ENCODE measurements at regions not wholly inside any gene's neighbourhood (a gene's known extent, or its start where the extent isn't known, plus 50 kb on each side); places are given as distances from the start of the nearest gene placed in this dataset.

DNA sequence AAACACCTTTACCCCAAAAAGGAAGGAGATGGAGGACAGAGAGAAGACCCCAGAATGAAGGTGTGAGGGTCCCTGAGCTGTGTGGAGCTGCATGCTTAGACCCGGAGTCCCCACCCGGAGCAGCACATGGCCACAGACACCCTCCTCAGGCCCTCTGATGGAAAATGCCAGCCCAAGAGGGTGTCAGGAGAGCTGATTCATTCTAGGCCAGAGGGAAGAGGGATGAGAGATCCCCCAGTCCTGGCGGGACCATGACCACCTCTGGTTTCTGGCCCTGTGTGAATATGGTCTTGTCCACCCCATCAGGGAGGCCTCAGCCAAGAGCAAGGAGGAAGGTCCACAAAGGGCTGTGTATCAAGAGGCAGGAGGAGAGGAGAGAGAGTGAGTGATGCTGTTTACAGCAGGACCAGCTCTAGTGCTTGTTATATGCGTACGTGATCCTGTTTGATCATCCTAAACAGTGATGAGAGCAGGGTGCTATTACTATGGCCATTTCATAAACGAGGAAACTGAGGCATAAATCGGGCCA lies 186.6 kb upstream of the HAAO start:
- no peak overlapping the region for H3K23ac ChIP-seq (ENCODE audit: low read depth, low read length, poor library complexity)
- no CpG with 5 or more reads among the region's 7 CpGs for WGBS, 2 donors (ENCODE audit: extremely low coverage in 2 of 2, insufficient read length in 2 of 2, insufficient replicate concordance in 1 of 2)
- no peaks in the 10 kb centered on the region for H3K79me1 ChIP-seq (ENCODE audit: low read depth, low read length)
- no peak overlapping the region for H3K27ac ChIP-seq (replicated peaks; ENCODE audit: low read length)
- H2BK15ac ChIP-seq (ENCODE audit: low read length), result peak overlapping the region; percentile 40
- H3K27me3 ChIP-seq (ENCODE audit: control insufficient read depth in 3 of 3, insufficient read depth in 3 of 3, low read depth in 1 of 3, low read length in 3 of 3), result no peaks in the 10 kb centered on the region
- no peaks in the 10 kb centered on the region for H3K9me3 ChIP-seq (replicated peaks in 1 of 2; ENCODE audit: control insufficient read depth in 2 of 2, insufficient read depth in 1 of 2, low read depth in 1 of 2, low read length in 2 of 2)
- no peak overlapping the region for H2AFZ ChIP-seq (ENCODE audit: low read length)
- no peaks in the 10 kb centered on the region for H3K36me3 ChIP-seq (replicated peaks in 1 of 2; ENCODE audit: control insufficient read depth in 2 of 2, insufficient read depth in 2 of 2, low read length in 2 of 2)
- H2BK12ac ChIP-seq (ENCODE audit: low read length), result no peak overlapping the region
- H3K4me2 ChIP-seq (ENCODE audit: insufficient read depth, low read length, poor library complexity, severe bottlenecking), result no peak overlapping the region
- peak overlapping the region; percentile 16 for H2AK5ac ChIP-seq (ENCODE audit: low read depth, low read length)
- DNase-seq (ENCODE audit: low spot score), result no peak
- H3K18ac ChIP-seq (ENCODE audit: low read length), result peak overlapping the region; percentile 31
- H2BK5ac ChIP-seq (ENCODE audit: low read length), result no peak overlapping the region
- no peak overlapping the region for H4K91ac ChIP-seq (ENCODE audit: low read depth, low read length, poor library complexity)
- H3K9ac ChIP-seq (ENCODE audit: low read depth, low read length, poor library complexity), result no peak overlapping the region
- H3K4me1 ChIP-seq (ENCODE audit: control insufficient read depth in 2 of 2, insufficient read depth in 1 of 2, low read depth in 1 of 2, low read length in 2 of 2), result peaks cover 3 to 18% of the 10 kb centered on the region in 2 donors
- H3K4me3 ChIP-seq (ENCODE audit: low read length in 2 of 2), result no peak overlapping the region
- H3K14ac ChIP-seq (ENCODE audit: low read length), result no peak overlapping the region
- no peak overlapping the region for H4K8ac ChIP-seq (ENCODE audit: low read depth, low read length)
- no peak overlapping the region for H3K4ac ChIP-seq (ENCODE audit: low read length)
- peak overlapping the region; percentile 56 for H2BK120ac ChIP-seq (ENCODE audit: low read depth, low read length)

DNA sequence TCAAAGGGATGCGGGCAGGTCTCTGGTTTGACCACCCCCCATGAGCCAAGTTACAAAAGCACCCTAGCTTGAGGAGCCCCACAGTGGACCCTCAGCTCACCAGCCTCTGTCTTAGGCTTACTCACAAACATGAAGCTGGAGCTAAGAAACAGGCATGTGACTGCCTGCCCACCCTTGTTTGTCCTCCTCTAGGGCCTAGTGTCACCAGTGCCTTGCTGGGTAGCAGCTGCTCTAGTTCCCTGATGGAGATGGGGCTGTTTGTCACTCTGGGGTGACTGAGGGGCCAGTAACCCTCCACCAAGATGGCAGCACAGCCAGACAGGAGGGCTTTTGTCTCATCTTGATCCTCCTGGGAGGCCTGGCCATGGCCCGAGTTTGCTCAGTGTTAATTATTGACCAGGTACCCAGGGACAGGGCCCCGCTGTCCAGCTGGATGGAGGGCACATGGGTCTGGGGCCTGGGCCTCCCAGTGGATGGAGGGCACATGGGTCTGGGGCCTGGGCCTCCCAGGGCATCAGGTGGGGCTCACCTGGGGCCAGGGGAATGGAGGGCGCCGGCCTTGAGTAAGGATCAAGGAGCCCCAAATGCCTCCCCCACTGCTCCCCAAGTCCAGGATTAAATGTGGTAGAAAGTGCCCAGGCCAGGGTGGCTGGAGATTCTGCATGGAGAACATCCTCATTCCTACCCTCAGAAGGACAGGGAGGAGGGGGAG lies 185.9 kb upstream of the HAAO start:
- H3K23ac ChIP-seq (ENCODE audit: low read depth, low read length, poor library complexity), result peak overlapping the region; percentile 56
- H2BK120ac ChIP-seq (ENCODE audit: low read depth, low read length), result peak overlapping the region; percentile 56
- no peaks in the 10 kb centered on the region for H3K27me3 ChIP-seq (ENCODE audit: control insufficient read depth in 3 of 3, insufficient read depth in 3 of 3, low read depth in 1 of 3, low read length in 3 of 3)
- H4K91ac ChIP-seq (ENCODE audit: low read depth, low read length, poor library complexity), result no peak overlapping the region
- no CpG with 5 or more reads among the region's 5 CpGs for WGBS, 2 donors (ENCODE audit: extremely low coverage in 2 of 2, insufficient read length in 2 of 2, insufficient replicate concordance in 1 of 2)
- no peak overlapping the region for H2BK15ac ChIP-seq (ENCODE audit: low read length)
- H4K8ac ChIP-seq (ENCODE audit: low read depth, low read length), result no peak overlapping the region
- H2AK5ac ChIP-seq (ENCODE audit: low read depth, low read length), result peak overlapping the region; percentile 16
- peaks cover 3 to 15% of the 10 kb centered on the region in 2 donors for H3K4me1 ChIP-seq (ENCODE audit: control insufficient read depth in 2 of 2, insufficient read depth in 1 of 2, low read depth in 1 of 2, low read length in 2 of 2)
- H3K4ac ChIP-seq (ENCODE audit: low read length), result no peak overlapping the region
- H2BK12ac ChIP-seq (ENCODE audit: low read length), result peak overlapping the region; percentile 80
- H3K4me3 ChIP-seq (ENCODE audit: low read length in 2 of 2), result no peak overlapping the region
- DNase-seq (ENCODE audit: low spot score), result no peak
- no peak overlapping the region for H3K27ac ChIP-seq (replicated peaks; ENCODE audit: low read length)
- no peaks in the 10 kb centered on the region for H3K9me3 ChIP-seq (replicated peaks in 1 of 2; ENCODE audit: control insufficient read depth in 2 of 2, insufficient read depth in 1 of 2, low read depth in 1 of 2, low read length in 2 of 2)
- H3K4me2 ChIP-seq (ENCODE audit: insufficient read depth, low read length, poor library complexity, severe bottlenecking), result no peak overlapping the region
- H2BK5ac ChIP-seq (ENCODE audit: low read length), result no peak overlapping the region
- peak overlapping the region; percentile 65 for H3K18ac ChIP-seq (ENCODE audit: low read length)
- no peaks in the 10 kb centered on the region for H3K79me1 ChIP-seq (ENCODE audit: low read depth, low read length)
- no peaks in the 10 kb centered on the region for H3K36me3 ChIP-seq (replicated peaks in 1 of 2; ENCODE audit: control insufficient read depth in 2 of 2, insufficient read depth in 2 of 2, low read length in 2 of 2)
- H2AFZ ChIP-seq (ENCODE audit: low read length), result no peak overlapping the region
- peak overlapping the region; percentile 67 for H3K14ac ChIP-seq (ENCODE audit: low read length)
- no peak overlapping the region for H3K9ac ChIP-seq (ENCODE audit: low read depth, low read length, poor library complexity)

DNA sequence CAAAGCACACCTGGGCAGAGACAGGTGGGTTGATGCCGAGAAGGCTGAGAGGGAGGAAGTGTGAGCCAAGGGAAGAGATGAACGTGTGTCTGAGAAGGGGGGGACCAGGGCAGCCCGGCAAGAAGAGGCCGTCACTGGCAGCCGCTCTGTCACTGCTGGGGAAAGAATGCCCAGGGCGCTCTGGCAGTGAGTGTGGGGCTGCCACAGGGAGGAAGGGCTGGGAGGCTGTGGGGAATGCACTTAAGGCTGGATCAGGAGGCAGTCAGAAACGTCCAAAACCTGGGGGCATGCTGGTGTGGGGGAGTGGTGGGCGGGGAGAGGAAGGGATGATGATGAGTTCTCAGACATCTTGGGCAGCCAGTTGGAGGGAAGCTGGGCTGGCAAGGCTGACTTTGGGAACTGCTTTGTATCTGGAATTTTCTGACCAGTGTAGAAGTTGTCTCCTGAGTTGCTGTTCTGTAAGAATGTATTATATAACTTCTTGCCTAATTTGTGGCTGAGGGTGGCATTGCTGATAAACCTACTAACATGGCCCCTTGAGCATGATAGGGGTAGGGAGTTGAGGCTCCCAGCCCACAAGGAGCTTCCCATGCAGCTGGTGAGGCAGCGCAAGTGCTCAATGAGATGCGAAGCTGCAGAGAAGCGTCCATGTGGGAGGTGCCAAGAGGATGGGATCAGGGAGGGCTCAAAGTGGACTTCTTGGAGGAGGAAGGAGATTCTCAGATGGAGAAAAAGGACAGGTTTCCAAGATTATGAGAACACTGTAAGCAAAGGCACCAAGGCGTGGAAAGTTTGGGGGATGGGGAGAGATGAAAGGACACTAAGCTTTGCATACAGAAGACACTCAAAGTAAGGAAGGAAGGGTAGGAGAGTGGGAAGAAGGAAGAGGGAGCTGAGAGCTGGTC lies 185.1 kb upstream of the HAAO start:
- Histone ChIP-seq H3K4me3 (ENCODE audit: low read length in 2 of 2) (no peak overlapping the region), H3K4me2 (ENCODE audit: insufficient read depth, low read length, poor library complexity, severe bottlenecking) (no peak overlapping the region), H2AK5ac (ENCODE audit: low read depth, low read length) (peak overlapping the region; percentile 25), H3K18ac (ENCODE audit: low read length) (peak overlapping the region; percentile 54), H2BK12ac (ENCODE audit: low read length) (peak overlapping the region; percentile 80), H2AFZ (ENCODE audit: low read length) (no peak overlapping the region), H4K8ac (ENCODE audit: low read depth, low read length) (no peak overlapping the region), H3K4ac (ENCODE audit: low read length) (no peak overlapping the region), H4K91ac (ENCODE audit: low read depth, low read length, poor library complexity) (peak overlapping the region; percentile 9), H3K27me3 (ENCODE audit: control insufficient read depth in 3 of 3, insufficient read depth in 3 of 3, low read depth in 1 of 3, low read length in 3 of 3) (no peaks in the 10 kb centered on the region), H3K36me3 (replicated peaks in 1 of 2; ENCODE audit: control insufficient read depth in 2 of 2, insufficient read depth in 2 of 2, low read length in 2 of 2) (no peaks in the 10 kb centered on the region), H3K9ac (ENCODE audit: low read depth, low read length, poor library complexity) (peak overlapping the region; percentile 30), H3K23ac (ENCODE audit: low read depth, low read length, poor library complexity) (peak overlapping the region; percentile 56), H3K4me1 (ENCODE audit: control insufficient read depth in 2 of 2, insufficient read depth in 1 of 2, low read depth in 1 of 2, low read length in 2 of 2) (peaks cover 3 to 15% of the 10 kb centered on the region in 2 donors), H3K79me1 (ENCODE audit: low read depth, low read length) (no peaks in the 10 kb centered on the region), H2BK5ac (ENCODE audit: low read length) (no peak overlapping the region), H3K27ac (replicated peaks; ENCODE audit: low read length) (no peak overlapping the region), H2BK15ac (ENCODE audit: low read length) (peak overlapping the region; percentile 95), H3K14ac (ENCODE audit: low read length) (peak overlapping the region; percentile 73), H3K9me3 (replicated peaks in 1 of 2; ENCODE audit: control insufficient read depth in 2 of 2, insufficient read depth in 1 of 2, low read depth in 1 of 2, low read length in 2 of 2) (peaks cover 2 to 3% of the 10 kb centered on the region in 2 donors), H2BK120ac (ENCODE audit: low read depth, low read length) (no peak overlapping the region)
- WGBS, 2 donors (ENCODE audit: extremely low coverage in 2 of 2, insufficient read length in 2 of 2, insufficient replicate concordance in 1 of 2), result no CpG with 5 or more reads among the region's 12 CpGs
- DNase-seq (ENCODE audit: low spot score), result no peak

GRCh38 chr2:42976351-42976750 lies 184.0 kb upstream of the HAAO start:
- H3K4me3 ChIP-seq (ENCODE audit: low read length in 2 of 2), result no peak overlapping the region
- H3K14ac ChIP-seq (ENCODE audit: low read length), result no peak overlapping the region
- no peak overlapping the region for H2BK12ac ChIP-seq (ENCODE audit: low read length)
- H4K91ac ChIP-seq (ENCODE audit: low read depth, low read length, poor library complexity), result no peak overlapping the region
- no peak overlapping the region for H2BK5ac ChIP-seq (ENCODE audit: low read length)
- no peak overlapping the region for H2BK120ac ChIP-seq (ENCODE audit: low read depth, low read length)
- peak overlapping the region; percentile 44 for H2AK5ac ChIP-seq (ENCODE audit: low read depth, low read length)
- no peak overlapping the region for H2BK15ac ChIP-seq (ENCODE audit: low read length)
- no peaks in the 10 kb centered on the region for H3K27me3 ChIP-seq (ENCODE audit: control insufficient read depth in 3 of 3, insufficient read depth in 3 of 3, low read depth in 1 of 3, low read length in 3 of 3)
- H3K4me1 ChIP-seq (ENCODE audit: control insufficient read depth in 2 of 2, insufficient read depth in 1 of 2, low read depth in 1 of 2, low read length in 2 of 2), result peaks cover 3 to 15% of the 10 kb centered on the region in 2 donors
- no peak overlapping the region for H3K4me2 ChIP-seq (ENCODE audit: insufficient read depth, low read length, poor library complexity, severe bottlenecking)
- no peak overlapping the region for H3K23ac ChIP-seq (ENCODE audit: low read depth, low read length, poor library complexity)
- no CpG with 5 or more reads among the region's 5 CpGs for WGBS, 2 donors (ENCODE audit: extremely low coverage in 2 of 2, insufficient read length in 2 of 2, insufficient replicate concordance in 1 of 2)
- no peak overlapping the region for H3K9ac ChIP-seq (ENCODE audit: low read depth, low read length, poor library complexity)
- no peak overlapping the region for H3K27ac ChIP-seq (replicated peaks; ENCODE audit: low read length)
- no peak for DNase-seq (ENCODE audit: low spot score)
- no peaks in the 10 kb centered on the region for H3K79me1 ChIP-seq (ENCODE audit: low read depth, low read length)
- H3K9me3 ChIP-seq (replicated peaks in 1 of 2; ENCODE audit: control insufficient read depth in 2 of 2, insufficient read depth in 1 of 2, low read depth in 1 of 2, low read length in 2 of 2), result peaks cover 2 to 3% of the 10 kb centered on the region in 2 donors
- no peak overlapping the region for H2AFZ ChIP-seq (ENCODE audit: low read length)
- H3K18ac ChIP-seq (ENCODE audit: low read length), result no peak overlapping the region
- no peak overlapping the region for H4K8ac ChIP-seq (ENCODE audit: low read depth, low read length)
- H3K36me3 ChIP-seq (replicated peaks in 1 of 2; ENCODE audit: control insufficient read depth in 2 of 2, insufficient read depth in 2 of 2, low read length in 2 of 2), result no peaks in the 10 kb centered on the region
- H3K4ac ChIP-seq (ENCODE audit: low read length), result no peak overlapping the region

Data from neuronal stem cell (in vitro differentiated cells).